ENCODE measurements at regions not wholly inside any gene's neighbourhood (a gene's known extent, or its start where the extent isn't known, plus 50 kb on each side); places are given as distances from the start of the nearest gene placed in this dataset.

DNA sequence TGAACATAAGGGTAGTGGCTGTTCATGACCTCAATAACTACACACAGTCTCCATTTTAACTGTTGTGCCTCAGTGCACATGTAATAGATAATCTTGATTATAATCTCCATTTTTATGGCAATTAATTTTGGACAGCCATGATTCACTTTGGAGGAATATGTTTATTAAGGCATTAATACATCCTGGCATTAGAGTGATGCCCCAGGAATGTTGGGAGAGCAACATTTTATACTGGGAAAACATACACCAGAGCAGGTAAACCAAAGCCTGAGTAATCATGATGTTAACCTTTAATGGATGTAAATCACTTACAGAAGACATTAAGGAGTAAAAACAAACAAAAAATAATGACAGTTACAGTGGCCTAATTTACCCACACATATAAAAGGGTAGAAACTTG lies 886.3 kb upstream of the RAG2 start:
- CTCF ChIA-PET = no interaction called here
- TF ChIP-seq, protein P1, sequence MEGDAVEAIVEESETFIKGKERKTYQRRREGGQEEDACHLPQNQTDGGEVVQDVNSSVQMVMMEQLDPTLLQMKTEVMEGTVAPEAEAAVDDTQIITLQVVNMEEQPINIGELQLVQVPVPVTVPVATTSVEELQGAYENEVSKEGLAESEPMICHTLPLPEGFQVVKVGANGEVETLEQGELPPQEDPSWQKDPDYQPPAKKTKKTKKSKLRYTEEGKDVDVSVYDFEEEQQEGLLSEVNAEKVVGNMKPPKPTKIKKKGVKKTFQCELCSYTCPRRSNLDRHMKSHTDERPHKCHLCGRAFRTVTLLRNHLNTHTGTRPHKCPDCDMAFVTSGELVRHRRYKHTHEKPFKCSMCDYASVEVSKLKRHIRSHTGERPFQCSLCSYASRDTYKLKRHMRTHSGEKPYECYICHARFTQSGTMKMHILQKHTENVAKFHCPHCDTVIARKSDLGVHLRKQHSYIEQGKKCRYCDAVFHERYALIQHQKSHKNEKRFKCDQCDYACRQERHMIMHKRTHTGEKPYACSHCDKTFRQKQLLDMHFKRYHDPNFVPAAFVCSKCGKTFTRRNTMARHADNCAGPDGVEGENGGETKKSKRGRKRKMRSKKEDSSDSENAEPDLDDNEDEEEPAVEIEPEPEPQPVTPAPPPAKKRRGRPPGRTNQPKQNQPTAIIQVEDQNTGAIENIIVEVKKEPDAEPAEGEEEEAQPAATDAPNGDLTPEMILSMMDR (IDR thresholded peaks at IDR 0.05; ENCODE audit: control extremely low read depth, extremely low read depth, low read depth, missing control alignments) = no peak
- POLR2A ChIA-PET = no interaction called here
- no peak for DNase-seq (ENCODE audit: extremely low spot score)

DNA sequence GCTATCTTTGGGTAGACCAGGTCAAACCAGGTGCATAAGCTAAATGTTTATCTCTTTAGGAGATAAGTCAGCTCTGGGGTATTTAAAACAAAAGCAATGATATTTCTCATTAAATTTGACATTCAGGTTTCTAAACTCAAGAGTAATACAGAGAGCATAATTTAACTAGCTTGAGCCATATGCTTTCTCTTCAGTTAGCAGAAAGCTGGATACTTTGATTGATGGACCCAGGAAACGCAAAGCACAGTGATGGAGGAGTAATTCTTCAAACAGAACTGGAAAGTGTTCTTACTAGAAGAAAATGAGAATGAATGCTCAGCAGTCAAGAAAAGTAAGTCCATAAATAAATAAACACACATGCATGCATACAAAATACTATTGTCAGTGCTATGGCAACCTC lies 885.7 kb upstream of the RAG2 start:
- ChIA-PET POLR2A (no interaction called here), CTCF (no interaction called here)
- no peak for DNase-seq (ENCODE audit: extremely low spot score)
- TF ChIP-seq, protein P1 (IDR thresholded peaks at IDR 0.05; ENCODE audit: control extremely low read depth, extremely low read depth, low read depth, missing control alignments) = no peak

DNA sequence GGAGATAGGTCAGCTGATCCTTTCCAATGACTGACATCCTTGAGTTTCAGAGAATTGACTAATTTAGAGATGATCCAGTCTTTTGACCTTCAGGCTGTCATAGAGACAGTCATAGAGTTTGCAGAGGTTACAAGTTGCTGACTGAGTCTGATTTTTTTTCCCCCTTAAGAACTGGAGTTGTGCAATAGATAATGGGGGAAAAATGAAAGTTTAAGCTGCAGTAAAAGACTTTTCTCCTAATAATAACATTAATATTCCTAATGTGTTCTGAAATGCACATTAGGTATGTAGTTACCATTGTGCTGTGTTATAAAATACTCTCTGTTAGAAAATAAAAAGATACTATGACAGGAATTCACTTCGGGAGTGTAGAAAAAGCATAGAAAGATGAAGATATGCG lies 876.9 kb upstream of the RAG2 start:
- CTCF ChIA-PET = no interaction called here

GRCh38 chr11:37468344-37468743 lies 870.3 kb upstream of the RAG2 start:
- TF ChIP-seq, protein P1 (IDR thresholded peaks at IDR 0.05; ENCODE audit: control extremely low read depth, extremely low read depth, low read depth, missing control alignments) = no peak
- CTCF ChIA-PET = no interaction called here
- no peak for DNase-seq (ENCODE audit: extremely low spot score)
- POLR2A ChIA-PET = no interaction called here

More for the DNA sequence above, 876.9 kb upstream of the RAG2 start:
- DNase-seq (ENCODE audit: extremely low spot score) = no peak
- TF ChIP-seq, protein P1 (IDR thresholded peaks at IDR 0.05; ENCODE audit: control extremely low read depth, extremely low read depth, low read depth, missing control alignments) = no peak
- POLR2A ChIA-PET = no interaction called here

GRCh38 chr11:37465221-37465620 lies 867.2 kb upstream of the RAG2 start:
- TF ChIP-seq, protein P1 (IDR thresholded peaks at IDR 0.05; ENCODE audit: control extremely low read depth, extremely low read depth, low read depth, missing control alignments) = no peak
- DNase-seq (ENCODE audit: extremely low spot score) = no peak
- ChIA-PET POLR2A (no interaction called here), CTCF (no interaction called here)

DNA sequence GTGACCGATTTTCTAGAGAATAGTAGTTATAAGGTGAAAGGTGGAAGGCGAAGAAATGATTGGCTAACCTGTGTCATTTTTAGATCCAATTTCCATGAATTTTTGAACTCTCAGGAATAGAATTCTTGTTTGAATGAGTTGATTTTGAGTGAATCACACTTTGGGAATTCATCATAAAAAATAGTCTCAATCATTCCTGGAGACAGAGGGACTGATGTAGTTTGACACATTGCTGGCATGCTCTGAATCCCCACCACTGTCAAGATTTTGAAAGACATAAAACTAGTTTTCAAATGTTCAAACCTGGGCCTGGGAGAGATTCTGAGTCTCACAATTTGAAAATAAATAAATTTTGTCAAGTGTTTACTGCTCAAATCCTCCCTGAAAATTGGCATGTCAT lies 861.4 kb upstream of the RAG2 start:
- DNase-seq (ENCODE audit: extremely low spot score) = no peak
- POLR2A ChIA-PET = no interaction called here
- TF ChIP-seq, protein P1 (IDR thresholded peaks at IDR 0.05; ENCODE audit: control extremely low read depth, extremely low read depth, low read depth, missing control alignments) = no peak
- CTCF ChIA-PET = no interaction called here

- CTCF ChIA-PET = no interaction called here
- POLR2A ChIA-PET = no interaction called here
- TF ChIP-seq, protein P1 (IDR thresholded peaks at IDR 0.05; ENCODE audit: control extremely low read depth, extremely low read depth, low read depth, missing control alignments) = no peak
- DNase-seq (ENCODE audit: extremely low spot score) = no peak
These were observed 858.7 kb upstream of the RAG2 start for GRCh38 chr11:37456746-37457145.

All from GM10248 (cell line).